Loucy (cell line): ENCODE measurements at regions not wholly inside any gene's neighbourhood (a gene's known extent, or its start where the extent isn't known, plus 50 kb on each side); places are given as distances from the start of the nearest gene placed in this dataset.

Source experiments
- CTCF ChIP-seq: fragments of 200-600 bp; sonication (generic); conservative IDR thresholded peaks from 2 replicates; pipeline ENCODE4 v1.5.1; 2014; ENCODE audit warnings: mild to moderate bottlenecking, antibody characterized with exemption, low read length
- EZH2phosphoT487 ChIP-seq: fragments of 200-600 bp; IDR thresholded peaks from 2 replicates; pipeline ENCODE4 v1.6.1; 2018; ENCODE audit warnings: antibody characterized with exemption, mild to moderate bottlenecking, moderate library complexity, borderline replicate concordance

GRCh38 chr18:47441914-47442313 lies 190.5 kb upstream of the SKOR2 start:
- no peak for TF ChIP-seq CTCF
- no peak for TF ChIP-seq EZH2phosphoT487
